GM21390 (cell line): ENCODE measurements at regions not wholly inside any gene's neighbourhood (a gene's known extent, or its start where the extent isn't known, plus 50 kb on each side); places are given as distances from the start of the nearest gene placed in this dataset.

ENCODE experiments used
- ATAC-seq: cut with Tn5 transposase; IDR thresholded peaks from one replicate; pipeline ENCODE4 v1.9.1; 2021; ENCODE audit not compliant: unreplicated experiment

DNA sequence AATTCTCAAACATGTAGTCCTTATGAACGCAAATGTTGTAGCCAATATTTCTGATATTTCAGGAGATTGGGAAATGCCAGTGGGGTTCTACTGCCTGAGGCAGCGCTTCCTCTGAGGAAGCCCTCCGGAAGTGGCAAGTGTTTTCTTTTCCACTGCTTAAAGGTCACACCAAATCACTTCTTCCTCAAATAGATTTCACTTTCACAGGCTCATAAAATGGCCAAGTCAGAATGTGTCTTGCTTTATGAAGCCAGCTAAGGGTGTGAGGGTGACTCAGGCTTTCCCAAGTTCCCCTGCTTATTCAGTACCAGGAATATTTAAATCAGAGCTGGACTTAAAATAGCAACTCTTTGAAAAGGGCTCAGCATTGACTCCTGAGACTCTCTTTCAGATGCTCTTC, 514.2 kb upstream of the DIPK2B start:
- ATAC-seq, result peak; percentile 45

GRCh38 chrX:45712067-45712466, 511.4 kb upstream of the DIPK2B start:
- ATAC-seq, result no peak

DNA sequence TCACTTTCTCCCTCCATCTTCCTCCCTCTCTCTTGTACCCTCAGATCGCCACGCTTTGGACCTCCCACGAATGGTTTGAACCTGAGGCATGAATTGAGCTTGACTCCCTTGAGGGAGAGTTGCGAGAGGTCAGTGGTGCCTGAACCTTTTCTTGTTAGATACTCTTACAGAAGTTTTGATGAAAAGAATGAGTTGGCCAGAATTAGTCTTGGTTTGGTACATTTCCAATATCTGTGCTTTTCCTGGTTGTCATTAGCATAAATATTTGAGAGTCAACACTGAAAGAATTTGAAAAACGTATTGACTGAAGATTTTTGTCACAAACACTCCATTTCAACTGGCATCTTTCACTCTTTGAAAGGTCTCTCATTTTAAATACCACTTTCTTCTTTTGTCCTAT, 510.6 kb upstream of the DIPK2B start:
- no peak for ATAC-seq

GRCh38 chrX:45710081-45710801, 509.6 kb upstream of the DIPK2B start:
- ATAC-seq, result peak; percentile 81

GRCh38 chrX:45709381-45709780, 508.7 kb upstream of the DIPK2B start:
- ATAC-seq, result no peak

DNA sequence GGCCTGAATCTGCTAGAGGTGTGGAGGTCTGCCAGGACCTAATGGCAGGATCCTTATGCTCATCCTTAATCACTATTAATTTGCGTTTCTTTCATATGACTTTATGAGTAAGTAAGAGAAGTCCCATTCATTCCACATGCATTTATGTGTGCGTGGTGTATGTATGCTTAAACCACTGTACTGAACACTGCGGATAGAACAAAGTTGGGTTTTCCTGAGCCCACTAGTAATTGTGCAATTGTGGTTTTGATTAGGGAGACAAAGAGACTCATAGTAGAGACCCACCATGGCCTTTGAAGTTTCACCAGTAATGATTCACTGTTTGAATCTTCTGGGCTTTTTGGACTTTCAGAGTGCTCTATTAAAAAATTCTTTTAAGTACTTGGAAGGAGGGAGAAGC, 498.5 kb upstream of the DIPK2B start:
- ATAC-seq, result no peak

DNA sequence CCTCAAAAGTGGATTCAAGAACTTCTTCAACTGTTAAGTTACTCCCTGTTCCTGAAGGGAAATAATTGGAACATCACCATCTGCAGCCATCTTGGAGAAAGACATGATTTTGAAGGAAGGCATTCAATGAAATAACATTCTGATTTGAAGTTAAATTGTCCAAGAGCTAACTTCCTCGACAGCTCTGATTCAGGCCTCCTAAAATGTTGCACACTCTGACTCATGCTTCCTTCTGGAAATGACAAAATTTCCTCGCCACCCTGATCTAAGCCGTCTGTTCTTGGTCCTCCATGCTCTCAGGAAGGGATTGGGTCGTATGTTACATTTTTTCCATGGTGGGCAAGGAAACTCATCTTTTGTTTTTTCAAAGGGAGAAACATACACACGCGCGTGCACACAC, 496.9 kb upstream of the DIPK2B start:
- no peak for ATAC-seq

- no peak for ATAC-seq
Measured at GRCh38 chrX:45696736-45697135, 496.1 kb upstream of the DIPK2B start.

DNA sequence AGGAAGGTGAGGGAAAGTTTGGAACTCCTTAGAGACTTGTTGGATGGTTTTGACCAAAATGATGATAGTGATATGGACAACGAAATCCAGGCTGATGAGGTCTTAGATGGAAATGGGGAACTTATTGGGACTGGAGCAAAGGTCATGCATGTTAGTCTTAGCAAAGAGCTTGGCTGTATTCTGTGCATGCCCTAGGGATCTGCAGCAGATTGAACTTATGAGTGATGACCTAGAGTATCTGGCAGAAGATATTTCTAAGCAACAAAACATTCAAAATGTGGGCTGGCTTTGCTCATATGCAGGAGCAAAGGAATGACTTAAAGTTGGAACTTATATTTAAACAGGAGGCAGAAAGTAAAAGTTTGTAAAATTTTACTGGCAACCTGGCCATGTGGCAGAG, 489.3 kb upstream of the DIPK2B start:
- no peak for ATAC-seq

GRCh38 chrX:45683914-45684313, 483.2 kb upstream of the DIPK2B start:
- ATAC-seq, result no peak

- ATAC-seq, result no peak
Measured at GRCh38 chrX:45681891-45682290, 481.2 kb upstream of the DIPK2B start.

GRCh38 chrX:45669715-45670340, 469.2 kb upstream of the DIPK2B start:
- no peak for ATAC-seq

- ATAC-seq, result no peak
Measured at GRCh38 chrX:45668686-45669443, 468.2 kb upstream of the DIPK2B start.

DNA sequence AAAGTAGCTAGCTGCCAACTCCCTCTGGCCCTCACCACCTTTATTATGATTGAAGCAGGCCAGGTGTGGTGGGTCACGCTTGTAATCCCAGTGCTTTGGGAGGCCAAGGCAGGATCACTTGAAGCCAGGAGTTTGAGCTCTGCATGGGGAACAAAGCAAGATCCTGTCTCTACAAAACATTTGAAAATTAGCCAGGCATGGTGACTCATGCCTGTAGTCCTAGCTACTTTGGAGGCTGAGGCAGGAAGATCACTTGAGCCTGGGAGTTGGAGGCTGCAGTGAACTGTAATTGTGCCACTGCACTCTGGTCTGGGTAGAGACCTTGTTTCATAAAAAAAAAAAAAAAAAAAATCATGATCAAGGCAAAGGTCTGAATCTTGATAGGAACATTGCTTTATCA, 467.0 kb upstream of the DIPK2B start:
- ATAC-seq, result no peak

- ATAC-seq, result no peak
Measured at GRCh38 chrX:45664727-45665290, 464.1 kb upstream of the DIPK2B start.

- ATAC-seq, result no peak
Measured at GRCh38 chrX:45660477-45660876, 459.8 kb upstream of the DIPK2B start.

GRCh38 chrX:45633419-45633818, 432.7 kb upstream of the DIPK2B start:
- ATAC-seq, result no peak

GRCh38 chrX:45632506-45632905, 431.8 kb upstream of the DIPK2B start:
- ATAC-seq, result no peak

DNA sequence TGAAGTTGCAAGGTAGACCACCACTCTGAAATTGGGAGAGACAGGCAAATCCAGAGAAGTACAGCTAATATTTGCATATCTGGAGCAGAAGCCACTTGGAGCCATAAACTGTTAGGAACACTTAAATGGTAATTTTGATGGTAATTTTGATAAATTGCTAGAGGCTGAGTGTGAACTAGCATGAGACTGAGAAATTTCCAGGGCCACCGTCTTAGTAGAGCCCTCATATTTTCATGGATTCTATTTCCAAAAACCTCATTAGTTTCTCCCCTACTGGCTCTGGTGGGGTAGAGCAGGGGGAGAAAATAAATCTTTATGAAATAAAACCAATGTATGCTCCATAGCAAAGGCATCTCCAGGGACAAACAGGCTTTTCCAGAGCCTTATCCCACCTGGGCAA, 429.4 kb upstream of the DIPK2B start:
- ATAC-seq, result no peak

- ATAC-seq, result no peak
Measured at GRCh38 chrX:45628041-45628440, 427.4 kb upstream of the DIPK2B start.

- ATAC-seq, result no peak
Measured at GRCh38 chrX:45623266-45623665, 422.6 kb upstream of the DIPK2B start.

- ATAC-seq, result no peak
Measured at GRCh38 chrX:45622538-45622937, 421.9 kb upstream of the DIPK2B start.
